ENCODE measurements at regions not wholly inside any gene's neighbourhood (a gene's known extent, or its start where the extent isn't known, plus 50 kb on each side); places are given as distances from the start of the nearest gene placed in this dataset.

GRCh38 chr13:76778853-76779252 lies 107.4 kb downstream of the KCTD12 start:
- TF ChIP-seq TAF1 (conservative IDR thresholded peaks at IDR 0.05) (no peak), MAX (IDR thresholded peaks at IDR 0.05) (no peak), CTCF (IDR thresholded peaks at IDR 0.05; ENCODE audit: low read depth, low read length, missing input control) (no peak), GABPA (IDR thresholded peaks at IDR 0.05 in 1 of 2, conservative IDR thresholded peaks at IDR 0.05 in 1 of 2) (no peak), REST (IDR thresholded peaks at IDR 0.05) (no peak), JUND (IDR thresholded peaks at IDR 0.05) (no peak), NR2F2 (IDR thresholded peaks at IDR 0.05) (no peak), FOXA2 (IDR thresholded peaks at IDR 0.05) (no peak), RXRA (IDR thresholded peaks at IDR 0.05) (no peak)
- no peak for DNase-seq (ENCODE audit: low spot score)
- H3K36me3 ChIP-seq (ENCODE audit: control insufficient read depth in 4 of 4, insufficient read depth in 3 of 4, low read depth in 1 of 4, low read length in 3 of 4) = no peaks in the 10 kb centered on the region

GRCh38 chr13:76777096-76777495 lies 109.1 kb downstream of the KCTD12 start:
- Histone ChIP-seq H3K36me3 (ENCODE audit: control insufficient read depth in 4 of 4, insufficient read depth in 3 of 4, low read depth in 1 of 4, low read length in 3 of 4) (no peaks in the 10 kb centered on the region), H3K4me1 (ENCODE audit: control insufficient read depth in 4 of 4, insufficient read depth in 4 of 4, low read length in 3 of 4) (no peaks in the 10 kb centered on the region), H3K27me3 (ENCODE audit: control insufficient read depth in 4 of 4, insufficient read depth in 4 of 4, low read length in 3 of 4) (peaks cover 0 to 3% (median 0%) of the 10 kb centered on the region in 4 donors), H3K9me3 (ENCODE audit: control insufficient read depth in 4 of 4, low read length in 3 of 4) (no peaks in the 10 kb centered on the region), H3K27ac (ENCODE audit: low read depth in 1 of 2, low read length in 2 of 2) (no peak overlapping the region), H3K9ac (ENCODE audit: low read depth in 1 of 2, low read length in 2 of 2) (no peak overlapping the region), H3K4me3 (ENCODE audit: low read depth in 1 of 3, low read length in 3 of 3) (no peak overlapping the region)
- TF ChIP-seq ZBTB33 (IDR thresholded peaks at IDR 0.05) (no peak), SP1 (IDR thresholded peaks at IDR 0.05) (no peak), GABPA (IDR thresholded peaks at IDR 0.05 in 1 of 2, conservative IDR thresholded peaks at IDR 0.05 in 1 of 2) (no peak), CTCF (IDR thresholded peaks at IDR 0.05; ENCODE audit: low read depth, low read length, missing input control) (no peak), RXRA (IDR thresholded peaks at IDR 0.05) (no peak)
- WGBS = 79% methylated on average over 1 of the region's 1 CpG
- no peak for DNase-seq (ENCODE audit: low spot score)

More at GRCh38 chr13:76778853-76779252, 107.4 kb downstream of the KCTD12 start:
- Histone ChIP-seq H3K4me1 (ENCODE audit: control insufficient read depth in 4 of 4, insufficient read depth in 4 of 4, low read length in 3 of 4) (no peaks in the 10 kb centered on the region), H3K27ac (ENCODE audit: low read depth in 1 of 2, low read length in 2 of 2) (no peak overlapping the region), H3K9ac (ENCODE audit: low read depth in 1 of 2, low read length in 2 of 2) (no peak overlapping the region), H3K4me3 (ENCODE audit: low read depth in 1 of 3, low read length in 3 of 3) (no peak overlapping the region), H3K9me3 (ENCODE audit: control insufficient read depth in 4 of 4, low read length in 3 of 4) (no peaks in the 10 kb centered on the region), H3K27me3 (ENCODE audit: control insufficient read depth in 4 of 4, insufficient read depth in 4 of 4, low read length in 3 of 4) (peaks cover 0 to 3% (median 0%) of the 10 kb centered on the region in 4 donors)

Data from liver (tissue), 8 donors.